Lung (tissue), 11 donors: ENCODE measurements at regions not wholly inside any gene's neighbourhood (a gene's known extent, or its start where the extent isn't known, plus 50 kb on each side); places are given as distances from the start of the nearest gene placed in this dataset.

Experiments used
- ATAC-seq: fragments of 200-7000 bp; cut with Tn5 transposase; one replicate; pipeline ENCODE4 v1.9.1; 2020; ENCODE audit warnings: moderate number of reproducible peaks; ENCODE audit not compliant: insufficient read depth, low FRiP score
- DNase-seq, 3 donors: peaks; one replicate each; pipeline ENCODE4 v3.0.0-alpha.2; 2013 to 2017
- H3K27ac ChIP-seq, 2 donors: one replicate each; pipeline ENCODE4 v1.5.1; 2013; ENCODE audit warnings: mild to moderate bottlenecking in 2 of 2, moderate library complexity in 2 of 2, control low read depth in 1 of 2, inconsistent platforms in 1 of 2, low read depth in 1 of 2, low read length in 1 of 2
- H3K27me3 ChIP-seq, 3 donors: one replicate each; pipeline ENCODE4 v1.5.1; 2013; ENCODE audit warnings: low read length in 2 of 3; ENCODE audit not compliant: control insufficient read depth in 3 of 3, insufficient read depth in 3 of 3
- H3K36me3 ChIP-seq, 4 donors: one replicate each; pipeline ENCODE4 v1.5.1; 2013; ENCODE audit warnings: low read length in 4 of 4, mild to moderate bottlenecking in 1 of 4, moderate library complexity in 1 of 4; ENCODE audit not compliant: control insufficient read depth in 4 of 4, insufficient read depth in 4 of 4
- H3K4me1 ChIP-seq, 5 donors: one replicate each; pipeline ENCODE4 v1.5.1; 2013; ENCODE audit warnings: low read length in 5 of 5, mild to moderate bottlenecking in 2 of 5, moderate library complexity in 1 of 5; ENCODE audit not compliant: control insufficient read depth in 5 of 5, insufficient read depth in 5 of 5
- H3K4me3 ChIP-seq: one replicate; pipeline ENCODE4 v1.5.1; 2013; ENCODE audit warnings: mild to moderate bottlenecking, control low read depth, moderate library complexity
- H3K9ac ChIP-seq, 2 donors: one replicate each; pipeline ENCODE4 v1.5.1; 2013; ENCODE audit warnings: low read length in 2 of 2, control low read depth in 1 of 2; ENCODE audit not compliant: insufficient read depth in 1 of 2
- H3K9me3 ChIP-seq, 4 donors: one replicate each; pipeline ENCODE4 v1.5.1; 2013; ENCODE audit warnings: low read length in 3 of 4, mild to moderate bottlenecking in 1 of 4, moderate library complexity in 1 of 4; ENCODE audit not compliant: control insufficient read depth in 4 of 4, insufficient read depth in 3 of 4
- WGBS, 2 donors: extraction: QIAGEN DNeasy Blood & Tissue Kit; methylation state at CpG; one replicate each; pipeline ENCODE4 v1.1.7; 2013; 5-methylcytosine and 5-hydroxymethylcytosine counted together
- TF ChIP-seq, protein P1 (sequence below): IDR thresholded peaks from 2 replicates; pipeline ENCODE4 v1.5.1; 2012; ENCODE audit warnings: mild to moderate bottlenecking; ENCODE audit errors: control extremely low read depth, extremely low read depth
- donor health status: control.
- donor health status: control.
- donor health status: Bipolar disorder and iron deficiency.
- donor health status: healthy.
- donor health status: DM: yes; HTN: yes; CAD: no.

DNA sequence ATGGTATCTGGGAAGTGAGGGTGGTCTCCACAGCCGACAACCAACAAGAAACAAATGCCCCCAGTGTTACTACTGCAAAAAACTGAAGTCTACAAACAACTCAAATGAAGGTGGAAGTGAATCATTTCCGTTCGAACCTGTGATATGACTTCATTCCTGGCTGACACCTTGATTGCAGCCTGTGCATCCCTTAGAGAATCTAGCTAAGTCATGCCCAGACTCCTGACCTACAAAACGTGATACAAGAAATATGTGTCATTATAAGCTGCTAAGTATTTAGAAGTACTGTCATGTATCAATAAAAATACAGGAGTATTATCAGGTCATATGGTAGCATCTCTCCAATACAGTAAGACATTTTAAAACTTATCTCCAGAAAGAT lies 959.7 kb upstream of the LCORL start:
- H3K36me3 ChIP-seq, result no peaks in the 10 kb centered on the region
- WGBS, 2 donors, result 80 to 86% methylated on average over 4 of the region's 4 CpGs
- no peak for DNase-seq
- no peak for ATAC-seq
- H3K9ac ChIP-seq, result no peak overlapping the region
- H3K27me3 ChIP-seq, result no peaks in the 10 kb centered on the region
- no peak overlapping the region for H3K27ac ChIP-seq
- H3K4me3 ChIP-seq, result no peak overlapping the region
- TF ChIP-seq, protein P1, sequence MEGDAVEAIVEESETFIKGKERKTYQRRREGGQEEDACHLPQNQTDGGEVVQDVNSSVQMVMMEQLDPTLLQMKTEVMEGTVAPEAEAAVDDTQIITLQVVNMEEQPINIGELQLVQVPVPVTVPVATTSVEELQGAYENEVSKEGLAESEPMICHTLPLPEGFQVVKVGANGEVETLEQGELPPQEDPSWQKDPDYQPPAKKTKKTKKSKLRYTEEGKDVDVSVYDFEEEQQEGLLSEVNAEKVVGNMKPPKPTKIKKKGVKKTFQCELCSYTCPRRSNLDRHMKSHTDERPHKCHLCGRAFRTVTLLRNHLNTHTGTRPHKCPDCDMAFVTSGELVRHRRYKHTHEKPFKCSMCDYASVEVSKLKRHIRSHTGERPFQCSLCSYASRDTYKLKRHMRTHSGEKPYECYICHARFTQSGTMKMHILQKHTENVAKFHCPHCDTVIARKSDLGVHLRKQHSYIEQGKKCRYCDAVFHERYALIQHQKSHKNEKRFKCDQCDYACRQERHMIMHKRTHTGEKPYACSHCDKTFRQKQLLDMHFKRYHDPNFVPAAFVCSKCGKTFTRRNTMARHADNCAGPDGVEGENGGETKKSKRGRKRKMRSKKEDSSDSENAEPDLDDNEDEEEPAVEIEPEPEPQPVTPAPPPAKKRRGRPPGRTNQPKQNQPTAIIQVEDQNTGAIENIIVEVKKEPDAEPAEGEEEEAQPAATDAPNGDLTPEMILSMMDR, result no peak
- H3K4me1 ChIP-seq, result peaks cover 0 to 3% (median 0%) of the 10 kb centered on the region in 5 donors
- no peaks in the 10 kb centered on the region for H3K9me3 ChIP-seq

DNA sequence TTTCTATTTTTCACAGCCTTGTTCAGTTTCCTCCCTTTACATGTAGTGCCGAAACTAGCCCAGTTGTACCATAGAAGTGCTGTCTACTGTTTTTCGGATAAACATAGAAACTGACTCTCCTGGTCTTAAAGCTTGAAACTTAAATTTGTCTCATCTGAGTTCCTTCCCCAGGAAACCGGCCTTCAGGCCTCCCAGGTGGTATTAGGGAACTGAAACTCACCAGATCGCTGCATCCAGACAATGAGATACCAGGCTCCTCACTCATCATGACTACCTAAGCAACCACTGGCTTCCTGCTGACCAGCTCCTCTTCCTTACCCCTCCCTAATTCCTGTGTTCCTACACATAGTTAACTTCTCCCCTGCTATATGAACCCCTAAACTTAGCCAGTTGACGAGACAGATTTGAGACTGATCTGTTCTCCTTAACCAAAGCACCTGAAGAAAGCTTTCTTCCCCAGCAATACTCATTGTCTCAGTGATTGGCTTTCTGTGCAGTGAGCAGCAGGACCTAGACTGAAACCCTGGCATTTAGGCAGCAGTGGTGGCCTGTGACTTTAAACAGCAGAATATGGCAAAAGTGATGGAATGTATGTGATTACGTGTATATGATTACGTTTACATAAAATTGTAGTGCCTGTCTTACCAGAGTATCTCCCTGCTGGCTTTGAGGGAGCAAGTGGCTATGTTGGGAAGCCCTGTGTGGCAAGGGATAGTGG lies 959.1 kb upstream of the LCORL start:
- TF ChIP-seq, protein P1, result no peak
- ATAC-seq (no peak), DNase-seq (no peak)
- Histone ChIP-seq H3K4me3 (no peak overlapping the region), H3K9ac (no peak overlapping the region), H3K9me3 (no peaks in the 10 kb centered on the region), H3K27me3 (no peaks in the 10 kb centered on the region), H3K27ac (no peak overlapping the region), H3K36me3 (no peaks in the 10 kb centered on the region), H3K4me1 (peaks cover 0 to 5% (median 0%) of the 10 kb centered on the region in 5 donors)
- 79 to 87% methylated on average over 7 of the region's 7 CpGs for WGBS, 2 donors

DNA sequence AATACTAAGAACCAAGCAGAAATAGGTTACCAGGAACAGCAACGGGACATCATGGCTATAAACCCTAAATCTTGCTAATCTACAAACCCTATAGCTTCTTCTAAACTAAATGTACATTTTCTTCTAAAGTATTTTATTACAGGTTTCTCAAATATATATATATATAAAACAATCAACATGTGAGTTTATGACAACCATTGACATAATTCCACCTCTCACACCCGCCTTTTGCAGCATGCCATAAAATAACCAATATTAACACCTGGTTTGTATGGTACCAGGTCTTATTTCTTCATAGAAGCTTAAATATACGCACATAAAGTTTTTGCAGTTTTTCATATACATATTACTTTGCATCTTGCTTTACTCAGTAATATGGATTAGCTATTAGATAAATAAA lies 955.3 kb upstream of the LCORL start:
- no peak overlapping the region for H3K9ac ChIP-seq
- H3K4me1 ChIP-seq, result peaks cover 0 to 5% (median 0%) of the 10 kb centered on the region in 5 donors
- H3K27me3 ChIP-seq, result no peaks in the 10 kb centered on the region
- TF ChIP-seq, protein P1, result no peak
- DNase-seq, result no peak
- 90 to 92% methylated on average over 3 of the region's 3 CpGs for WGBS, 2 donors
- H3K4me3 ChIP-seq, result no peak overlapping the region
- no peaks in the 10 kb centered on the region for H3K36me3 ChIP-seq
- ATAC-seq, result no peak
- H3K9me3 ChIP-seq, result no peaks in the 10 kb centered on the region
- H3K27ac ChIP-seq, result no peak overlapping the region
